AG04449 (cell line): ENCODE measurements at regions not wholly inside any gene's neighbourhood (a gene's known extent, or its start where the extent isn't known, plus 50 kb on each side); places are given as distances from the start of the nearest gene placed in this dataset.

Experiments
- CTCF ChIA-PET: fragments of 350-600 bp; formaldehyde crosslinking; extraction: SDS; loops from one replicate; lab custom pipeline; 2021; ENCODE audit warnings: antibody characterized with exemption; lab: Yijun Ruan, JAX
- POLR2A ChIA-PET: fragments of 400-600, 350-600 bp; formaldehyde crosslinking; extraction: SDS; loops from one replicate; lab custom pipeline; 2020; ENCODE audit warnings: antibody characterized with exemption, inconsistent platforms; lab: Yijun Ruan, JAX
- DNase-seq: peaks from one replicate; pipeline ENCODE4 v3.0.0-alpha.2; 2010; ENCODE audit warnings: low read depth, low spot score
- H3K4me3 ChIP-seq: 2 replicates; pipeline ENCODE4 v1.5.1; 2011; ENCODE audit warnings: low read depth, mild to moderate bottlenecking, control low read depth, low read length
- TF ChIP-seq, protein P1 (sequence below): IDR thresholded peaks from one replicate; pipeline ENCODE4 v1.5.1; 2011; ENCODE audit warnings: mild to moderate bottlenecking, moderate library complexity, low read length, control low read depth, inconsistent platforms; ENCODE audit not compliant: insufficient read depth; ENCODE audit errors: missing control alignments

DNA sequence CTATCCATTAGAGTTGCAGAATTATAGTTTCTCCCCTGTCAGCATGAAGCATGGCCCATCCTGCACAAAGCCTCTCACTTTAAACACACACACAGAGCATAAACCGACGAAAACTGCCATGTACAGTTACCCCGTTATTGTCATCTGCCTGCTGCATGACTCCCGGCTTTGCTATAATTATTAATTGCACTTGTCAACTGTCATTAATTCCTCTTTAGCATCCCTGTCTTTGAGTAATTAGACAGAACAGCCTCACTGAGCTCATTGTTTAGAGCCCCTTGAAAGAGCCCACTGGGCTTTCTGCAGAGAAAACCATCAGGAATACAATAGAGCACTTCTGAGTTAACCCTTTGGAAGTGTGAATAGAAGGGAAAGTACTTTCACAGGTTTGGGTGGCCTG, 307.2 kb upstream of the SOX5 start:
- POLR2A ChIA-PET: no interaction called here
- TF ChIP-seq, protein P1, sequence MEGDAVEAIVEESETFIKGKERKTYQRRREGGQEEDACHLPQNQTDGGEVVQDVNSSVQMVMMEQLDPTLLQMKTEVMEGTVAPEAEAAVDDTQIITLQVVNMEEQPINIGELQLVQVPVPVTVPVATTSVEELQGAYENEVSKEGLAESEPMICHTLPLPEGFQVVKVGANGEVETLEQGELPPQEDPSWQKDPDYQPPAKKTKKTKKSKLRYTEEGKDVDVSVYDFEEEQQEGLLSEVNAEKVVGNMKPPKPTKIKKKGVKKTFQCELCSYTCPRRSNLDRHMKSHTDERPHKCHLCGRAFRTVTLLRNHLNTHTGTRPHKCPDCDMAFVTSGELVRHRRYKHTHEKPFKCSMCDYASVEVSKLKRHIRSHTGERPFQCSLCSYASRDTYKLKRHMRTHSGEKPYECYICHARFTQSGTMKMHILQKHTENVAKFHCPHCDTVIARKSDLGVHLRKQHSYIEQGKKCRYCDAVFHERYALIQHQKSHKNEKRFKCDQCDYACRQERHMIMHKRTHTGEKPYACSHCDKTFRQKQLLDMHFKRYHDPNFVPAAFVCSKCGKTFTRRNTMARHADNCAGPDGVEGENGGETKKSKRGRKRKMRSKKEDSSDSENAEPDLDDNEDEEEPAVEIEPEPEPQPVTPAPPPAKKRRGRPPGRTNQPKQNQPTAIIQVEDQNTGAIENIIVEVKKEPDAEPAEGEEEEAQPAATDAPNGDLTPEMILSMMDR: no peak
- no peak for DNase-seq
- CTCF ChIA-PET: no interaction called here
- H3K4me3 ChIP-seq: no peak overlapping the region

DNA sequence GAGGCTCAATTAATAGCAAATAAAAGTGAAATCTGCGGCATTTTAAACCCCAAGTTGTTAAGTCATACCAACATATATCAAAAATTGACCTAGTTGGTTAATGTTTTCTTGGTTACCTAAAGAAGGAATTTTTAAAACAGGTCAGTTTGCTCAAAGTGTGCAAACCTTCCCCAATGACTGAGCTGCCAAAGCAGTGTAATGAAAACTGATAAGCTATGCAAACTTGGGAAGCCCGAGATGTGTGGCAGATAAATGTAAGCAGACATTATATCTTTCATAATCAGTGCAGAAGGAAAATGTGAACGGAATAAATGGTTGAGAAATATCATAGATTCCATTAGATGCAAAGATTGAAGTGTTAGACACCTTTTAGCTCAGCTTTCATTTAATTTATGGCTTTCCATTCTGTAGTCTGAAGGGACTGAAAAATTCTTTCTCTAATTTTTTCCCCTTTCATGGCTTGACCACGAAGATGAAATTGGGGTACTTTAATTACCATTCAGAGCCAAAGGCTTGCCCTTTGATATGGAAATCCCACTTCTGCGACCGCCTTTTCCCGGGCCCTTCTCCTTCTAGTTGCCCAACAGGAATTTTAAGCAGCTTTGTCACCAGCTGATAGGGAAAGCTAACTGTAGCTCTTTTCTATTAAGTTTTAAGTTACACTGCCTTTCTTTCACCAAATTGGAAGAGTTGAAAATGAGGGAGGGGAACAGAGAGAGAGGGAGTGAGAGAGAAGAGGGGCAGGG, 306.6 kb upstream of the SOX5 start:
- ChIA-PET POLR2A (no interaction called here), CTCF (no interaction called here)
- H3K4me3 ChIP-seq: no peak overlapping the region
- DNase-seq: no peak
- TF ChIP-seq, protein P1: no peak

DNA sequence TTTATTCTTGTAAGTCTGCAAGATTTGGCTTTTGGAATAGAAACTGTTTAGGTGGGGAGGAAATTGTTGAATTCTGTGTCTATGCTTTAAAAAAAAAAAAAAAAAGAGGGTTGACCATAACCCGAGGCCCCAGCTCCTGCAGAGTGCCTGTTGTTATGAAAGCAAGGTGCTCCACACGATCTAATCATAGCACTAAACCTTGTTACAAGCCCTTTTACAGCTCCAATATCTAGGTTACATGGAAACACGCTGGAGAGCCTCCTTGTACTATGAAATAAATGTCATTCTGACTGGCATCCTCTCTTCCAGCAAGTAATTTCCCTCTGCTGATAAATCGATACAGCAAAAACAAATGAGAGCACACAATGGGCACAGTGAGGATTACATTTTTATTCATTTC, 303.1 kb upstream of the SOX5 start:
- POLR2A ChIA-PET: no interaction called here
- TF ChIP-seq, protein P1: no peak
- no peak overlapping the region for H3K4me3 ChIP-seq
- CTCF ChIA-PET: interaction anchor here (0.6 kb wide), 1 partner anchor 482 kb away, joined by 3 read pairs; no protein-coding TSS in a partner anchor
- no peak for DNase-seq

DNA sequence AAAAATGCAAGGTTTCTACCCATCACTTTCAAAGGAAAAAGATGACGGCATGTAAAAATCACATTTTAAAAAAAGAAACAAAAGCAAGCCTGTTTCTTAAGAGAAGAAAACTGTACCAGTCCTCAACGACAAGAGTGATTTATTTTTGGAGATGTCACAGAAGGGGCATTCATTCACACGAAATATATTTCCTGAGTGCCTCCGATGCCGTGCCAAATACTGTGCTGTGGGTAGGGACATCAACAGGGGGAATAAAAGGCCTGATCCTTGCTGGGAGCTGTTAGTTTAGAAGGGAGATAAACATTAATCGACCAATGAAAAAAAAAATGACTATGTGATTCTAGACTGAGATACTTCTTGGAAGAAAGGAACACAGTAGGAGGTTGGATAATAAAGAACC, 297.5 kb upstream of the SOX5 start:
- no peak for DNase-seq
- no peak overlapping the region for H3K4me3 ChIP-seq
- ChIA-PET CTCF (no interaction called here), POLR2A (no interaction called here)
- TF ChIP-seq, protein P1: no peak

DNA sequence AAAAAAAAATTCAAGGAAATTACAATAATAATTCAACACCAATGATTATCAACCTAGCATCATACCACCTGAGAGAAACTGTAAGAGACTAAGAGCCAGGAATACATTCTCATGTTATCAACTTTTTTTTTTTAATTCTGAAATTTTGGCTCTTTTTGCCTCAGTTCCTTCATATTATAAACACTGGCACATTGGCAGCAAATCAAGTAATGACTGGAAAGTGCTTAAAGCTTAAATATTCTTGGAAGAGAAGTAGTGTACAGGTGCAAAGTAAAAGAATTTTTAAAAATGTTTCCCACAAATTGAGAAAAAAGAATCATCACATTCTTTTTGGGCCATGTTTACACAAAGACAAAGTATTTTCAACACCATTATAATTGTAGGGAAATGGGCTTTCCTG, 296.9 kb upstream of the SOX5 start:
- ChIA-PET POLR2A (no interaction called here), CTCF (no interaction called here)
- TF ChIP-seq, protein P1: no peak
- DNase-seq: no peak
- no peak overlapping the region for H3K4me3 ChIP-seq

DNA sequence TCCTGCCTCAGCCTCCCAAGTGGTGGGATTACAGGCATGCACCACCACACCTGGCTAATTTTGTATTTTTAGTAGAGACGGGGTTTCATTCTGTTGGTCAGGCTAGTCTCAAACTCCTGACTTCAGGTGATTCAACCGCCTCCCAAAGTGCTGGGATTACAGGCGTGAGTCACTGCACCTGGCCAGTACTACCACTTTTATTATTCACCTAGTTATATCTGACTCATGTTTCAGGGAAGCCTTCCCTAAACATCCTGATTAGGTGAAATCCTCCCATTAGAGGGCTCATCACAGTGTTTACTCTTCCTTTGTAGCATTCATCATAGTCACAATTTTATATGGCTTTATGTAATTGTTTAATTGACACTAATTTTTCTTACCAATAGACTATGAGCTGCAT, 295.3 kb upstream of the SOX5 start:
- TF ChIP-seq, protein P1: no peak
- ChIA-PET CTCF (no interaction called here), POLR2A (no interaction called here)
- H3K4me3 ChIP-seq: no peak overlapping the region
- no peak for DNase-seq
